ENCODE measurements at regions not wholly inside any gene's neighbourhood (a gene's known extent, or its start where the extent isn't known, plus 50 kb on each side); places are given as distances from the start of the nearest gene placed in this dataset.

GRCh38 chr2:16565481-16565880 is 100.2 kb downstream of the CYRIA start:
- H2BK15ac ChIP-seq (ENCODE audit: low read length): no peak overlapping the region
- H3K4me3 ChIP-seq (ENCODE audit: extremely low read depth in 1 of 4, insufficient read depth in 2 of 4, low read depth in 3 of 4, low read length in 4 of 4): no peak overlapping the region
- FAIRE-seq (no peak), DNase-seq (ENCODE audit: low read depth in 1 of 2, low spot score in 2 of 2) (no peak)
- H4K5ac ChIP-seq (ENCODE audit: insufficient read length, low read depth, low read length): no peak overlapping the region
- H3K23me2 ChIP-seq (ENCODE audit: low read depth, low read length): no peaks in the 10 kb centered on the region
- no peaks in the 10 kb centered on the region for H4K20me1 ChIP-seq (replicated peaks in 1 of 2; ENCODE audit: control insufficient read depth in 1 of 2, insufficient read depth in 2 of 2, low read length in 2 of 2)
- no peak overlapping the region for H3K4ac ChIP-seq (replicated peaks; ENCODE audit: insufficient read length, low read depth, low read length)
- no peak overlapping the region for H2BK5ac ChIP-seq (ENCODE audit: low read depth, low read length)
- no peak overlapping the region for H4K8ac ChIP-seq (ENCODE audit: extremely low read depth, insufficient read depth, low read length)
- H3K14ac ChIP-seq (ENCODE audit: insufficient read length): no peak overlapping the region
- no peak overlapping the region for H3K18ac ChIP-seq (ENCODE audit: extremely low read depth, low read length)
- no peak overlapping the region for H2AK5ac ChIP-seq (ENCODE audit: low read depth, low read length)
- H3K9ac ChIP-seq (replicated peaks in 1 of 4; ENCODE audit: extremely low read depth in 1 of 4, low read depth in 3 of 4, low read length in 3 of 4): no peak overlapping the region
- H3K27ac ChIP-seq (ENCODE audit: low read depth, low read length): no peak overlapping the region
- no peak overlapping the region for H2BK120ac ChIP-seq (replicated peaks; ENCODE audit: low read depth, low read length)
- no peak overlapping the region for H3K23ac ChIP-seq (ENCODE audit: insufficient read length)
- no peak for TF ChIP-seq MAX (IDR thresholded peaks at IDR 0.05)
- TF ChIP-seq RAD21 (IDR thresholded peaks at IDR 0.05 in 1 of 2, conservative IDR thresholded peaks at IDR 0.05 in 1 of 2; ENCODE audit: low read depth in 2 of 2, low read length in 2 of 2): no peak
- no peak for TF ChIP-seq CBX8 (IDR thresholded peaks at IDR 0.05; ENCODE audit: borderline replicate concordance, low read depth, low read length)
- TF ChIP-seq KDM1A (IDR thresholded peaks at IDR 0.05; ENCODE audit: borderline replicate concordance, low read length): no peak
- no peak overlapping the region for H3K56ac ChIP-seq (replicated peaks; ENCODE audit: insufficient read length, low read depth, low read length)
- no peak overlapping the region for H2BK20ac ChIP-seq (ENCODE audit: low read length)
- ChIA-PET CTCF (ENCODE audit: partially characterized antibody) (interaction anchor here (2.2 kb wide), 1 partner anchor 11 kb away, joined by 6 read pairs; no protein-coding TSS in a partner anchor), POLR2A (ENCODE audit: partially characterized antibody) (no interaction called here)
- no peaks in the 10 kb centered on the region for H3K9me3 ChIP-seq (ENCODE audit: insufficient read depth in 2 of 2, low read depth in 1 of 2, low read length in 1 of 2)
- no peaks in the 10 kb centered on the region for H3K27me3 ChIP-seq (replicated peaks in 1 of 4; ENCODE audit: control insufficient read depth in 3 of 4, extremely low read depth in 1 of 4, insufficient read depth in 3 of 4, low read length in 3 of 4)
- 93% methylated on average over 8 of the region's 8 CpGs; no CpG with 5 or more reads in 1 of the 2 experiments for WGBS, 2 experiments (ENCODE audit: extremely low coverage in 1 of 2, insufficient coverage in 1 of 2, insufficient read length in 1 of 2, insufficient replicate concordance in 2 of 2, low coverage in 1 of 2, low lambda C conversion rate in 2 of 2, missing lambda C conversion rate in 1 of 2)
- H3K79me1 ChIP-seq (ENCODE audit: low read depth, low read length): no peaks in the 10 kb centered on the region
- no peaks in the 10 kb centered on the region for H3K79me2 ChIP-seq (ENCODE audit: control insufficient read depth in 1 of 2, insufficient read depth in 2 of 2, low read length in 2 of 2)
- no peak overlapping the region for H2AFZ ChIP-seq (ENCODE audit: low read length)
- H4K91ac ChIP-seq (replicated peaks; ENCODE audit: insufficient read length, low read length): no peak overlapping the region
- H3K36me3 ChIP-seq (ENCODE audit: control insufficient read depth in 2 of 4, insufficient read depth in 4 of 4, low read length in 3 of 4): no peaks in the 10 kb centered on the region
- H3K4me2 ChIP-seq (ENCODE audit: insufficient read depth in 1 of 2, low read depth in 2 of 2, low read length in 2 of 2): no peak overlapping the region
- H2BK12ac ChIP-seq (ENCODE audit: low read depth, low read length): no peak overlapping the region
- no peaks in the 10 kb centered on the region for H3K4me1 ChIP-seq (replicated peaks in 1 of 4; ENCODE audit: control insufficient read depth in 3 of 4, insufficient read depth in 4 of 4, low read length in 3 of 4)

Data from H1 (cell line).